ENCODE measurements at regions not wholly inside any gene's neighbourhood (a gene's known extent, or its start where the extent isn't known, plus 50 kb on each side); places are given as distances from the start of the nearest gene placed in this dataset.
A peak's percentile ranks its signal among the peaks of the same experiment; 100 is the strongest.

DNA sequence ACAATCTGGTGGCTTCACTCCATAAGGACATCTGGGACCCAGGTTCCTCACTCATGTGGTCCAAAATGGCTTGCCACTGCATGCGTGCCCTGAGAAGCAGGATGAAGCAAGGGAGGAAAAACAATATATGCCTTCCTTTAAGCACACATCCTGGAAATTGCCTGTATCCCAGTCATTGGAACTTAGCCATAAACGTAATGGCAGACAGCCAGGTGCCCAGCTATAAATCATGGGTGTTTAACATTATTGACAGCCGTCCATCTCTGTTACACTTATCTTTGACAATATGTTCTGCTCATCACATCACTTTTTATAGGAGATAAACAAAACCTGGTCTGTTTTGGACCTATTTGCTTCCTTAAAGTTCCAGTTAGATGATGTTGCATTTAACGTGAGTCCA, 181.0 kb downstream of the AASDH start:
- DNase-seq (ENCODE audit: low read depth), result no peak

DNA sequence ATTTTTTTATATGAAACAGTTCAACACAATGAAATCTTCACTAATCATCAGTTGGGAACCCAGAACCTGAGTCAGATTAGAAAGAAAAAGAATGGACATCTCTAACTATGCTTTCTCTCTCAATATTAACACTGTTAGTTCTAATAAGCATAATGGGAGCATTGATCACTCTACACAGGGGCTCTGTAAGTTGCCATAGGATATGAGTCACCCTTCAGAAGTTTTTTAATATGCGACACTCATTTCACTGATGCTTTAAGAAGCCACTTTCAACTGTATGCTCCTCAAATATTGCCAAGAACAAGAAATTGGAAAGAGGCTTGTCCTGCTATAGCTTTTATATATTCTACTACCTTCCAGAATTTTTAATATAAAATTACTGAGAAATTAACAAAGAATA, 187.0 kb downstream of the AASDH start:
- no peak for DNase-seq (ENCODE audit: low read depth)

DNA sequence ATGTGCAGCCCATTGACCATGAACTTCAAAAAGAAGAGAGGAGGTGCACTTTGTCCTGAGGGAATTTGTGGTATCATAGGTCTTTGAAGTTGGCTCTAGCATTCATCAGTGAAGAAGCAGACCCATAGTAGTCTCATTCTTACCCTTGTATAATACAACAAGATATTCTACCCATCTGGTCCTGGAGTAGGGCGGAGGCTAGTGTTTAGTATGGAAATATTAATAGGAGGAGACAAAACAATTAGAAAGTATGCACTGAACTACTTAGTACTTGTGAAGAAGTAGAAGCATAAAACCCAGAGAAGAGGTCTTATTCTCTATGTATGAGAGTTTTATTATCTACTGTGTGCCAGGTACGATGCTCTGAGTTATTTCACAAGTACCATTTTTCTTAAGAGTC, 189.0 kb downstream of the AASDH start:
- DNase-seq (ENCODE audit: low read depth), result no peak

DNA sequence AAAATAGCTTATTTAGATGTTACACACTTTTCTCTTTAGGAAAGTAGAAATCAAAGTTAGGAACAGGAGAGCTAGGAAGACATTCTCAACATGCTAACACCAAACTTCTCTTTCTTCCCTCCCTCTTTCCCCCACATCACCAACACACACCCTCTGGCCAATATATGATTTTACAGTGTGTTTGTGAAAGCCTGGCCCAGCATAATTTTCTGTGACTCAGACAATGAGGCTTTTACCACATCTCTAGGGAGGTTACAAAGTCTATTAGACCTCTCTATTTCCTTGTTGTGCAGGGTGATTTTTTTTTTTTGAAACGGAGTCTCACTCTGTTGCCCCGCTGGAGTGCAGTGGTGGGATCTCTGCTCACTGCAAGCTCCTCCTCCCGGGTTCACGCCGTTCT, 189.9 kb downstream of the AASDH start:
- DNase-seq (ENCODE audit: low read depth), result no peak

DNA sequence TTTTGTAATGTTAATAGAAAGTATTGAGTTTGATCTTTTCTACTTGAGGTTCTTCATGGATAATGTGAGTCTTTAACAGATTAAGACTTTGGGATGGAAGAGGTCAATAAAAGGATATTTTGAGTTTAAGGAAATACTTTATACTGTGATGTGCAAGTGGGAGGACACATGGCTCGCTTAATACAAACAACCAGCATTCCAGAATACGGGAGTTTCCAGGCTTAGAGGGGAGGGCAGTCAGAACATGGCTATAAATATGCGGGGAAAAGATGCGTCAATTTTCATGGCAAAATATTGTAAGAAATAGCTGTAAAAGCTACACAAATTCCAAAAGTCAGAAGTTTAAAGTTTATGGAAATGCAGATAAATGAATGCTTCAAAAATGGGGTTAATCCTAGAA, 192.3 kb downstream of the AASDH start:
- peak; percentile 4 for DNase-seq (ENCODE audit: low read depth)

DNA sequence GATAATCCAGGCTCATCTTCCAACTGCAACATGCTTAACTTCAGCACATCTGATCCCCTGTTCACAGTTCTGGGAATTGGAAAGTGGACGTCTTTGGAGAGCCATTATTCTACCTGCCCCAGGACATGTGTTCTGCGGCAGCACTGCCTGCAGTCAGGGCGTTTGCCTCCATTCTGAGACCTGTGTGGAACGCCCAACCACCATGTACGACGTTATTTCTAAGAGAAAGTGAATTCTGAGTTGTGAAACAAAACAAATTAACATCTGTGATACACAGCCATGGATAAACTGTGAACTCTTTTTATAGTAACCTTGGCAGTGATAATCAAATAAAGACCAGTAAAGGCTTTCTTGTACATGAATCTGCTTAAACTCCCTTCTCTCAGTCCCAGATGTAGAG, 195.8 kb downstream of the AASDH start:
- DNase-seq (ENCODE audit: low read depth), result no peak

DNA sequence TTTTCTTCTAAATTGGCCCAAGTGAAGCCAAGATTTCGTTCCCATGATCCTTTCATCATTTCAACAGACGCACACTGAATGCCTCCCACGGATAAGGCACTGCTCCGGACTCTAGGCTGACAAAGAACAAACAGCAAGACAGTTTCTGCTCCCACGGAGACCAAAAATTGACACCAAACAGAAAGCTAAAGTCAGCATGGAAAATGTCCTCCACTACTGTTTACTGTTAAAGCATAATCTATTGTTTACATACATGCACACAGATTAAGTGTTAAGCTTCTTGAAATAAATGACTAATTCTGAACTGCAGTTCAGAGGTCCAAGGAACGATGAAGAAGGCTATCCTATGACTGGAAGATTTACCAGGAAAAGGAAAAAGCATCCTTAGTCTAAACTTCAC, 199.6 kb downstream of the AASDH start:
- no peak for DNase-seq (ENCODE audit: low read depth)

DNA sequence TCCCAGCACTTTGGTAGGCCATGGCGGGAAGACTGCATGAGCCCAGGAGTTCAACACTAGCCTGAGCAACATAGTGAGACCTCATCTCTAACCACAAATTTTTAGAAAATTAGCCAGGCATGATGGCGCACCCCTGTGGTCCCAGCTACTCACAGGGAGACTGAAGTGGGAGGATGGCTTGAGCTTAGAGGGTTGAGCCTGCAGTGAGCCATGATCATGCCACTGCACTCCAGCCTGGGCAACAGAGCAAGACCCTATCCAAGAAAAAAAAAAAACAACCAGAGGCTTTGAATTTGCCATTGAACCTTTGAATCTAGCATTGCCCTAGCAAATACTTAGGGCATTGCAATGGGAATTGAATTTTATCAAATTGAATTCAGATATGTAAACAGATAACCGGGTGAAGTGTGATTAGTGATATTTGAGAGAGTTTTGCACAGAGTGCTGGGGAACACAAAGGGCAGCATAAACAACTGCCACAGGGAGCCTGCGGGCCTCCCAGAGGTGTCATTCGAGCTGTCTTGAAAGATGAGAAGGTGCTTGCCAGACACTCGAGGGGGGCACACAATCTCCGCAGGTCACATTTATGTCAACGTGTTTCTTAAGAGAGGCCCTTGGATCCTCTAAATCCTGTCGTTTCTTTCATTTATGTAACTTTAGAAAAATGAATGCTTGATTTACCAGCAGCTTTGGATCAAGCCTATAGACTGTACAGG, 200.3 kb downstream of the AASDH start:
- no peak for DNase-seq (ENCODE audit: low read depth)

DNA sequence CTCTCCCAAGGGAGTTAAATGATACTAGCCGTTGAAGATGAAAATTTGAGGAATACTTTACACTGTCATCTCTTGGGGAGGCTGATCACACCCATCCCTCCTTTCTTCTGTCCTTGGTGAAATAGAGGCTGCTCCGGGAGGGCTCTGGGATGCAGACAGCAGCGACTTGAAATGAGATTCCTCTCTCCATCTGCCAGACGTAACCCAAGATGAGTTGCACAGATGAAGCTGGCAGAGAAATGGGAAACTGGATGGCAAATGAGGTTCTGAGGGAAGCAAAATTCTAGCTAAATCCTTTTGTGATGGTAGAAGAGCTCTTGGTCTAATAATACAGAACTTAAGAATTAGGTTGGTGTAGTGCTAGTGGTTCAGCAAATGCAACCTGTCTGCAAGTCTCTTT, 201.4 kb downstream of the AASDH start:
- no peak for DNase-seq (ENCODE audit: low read depth)

DNA sequence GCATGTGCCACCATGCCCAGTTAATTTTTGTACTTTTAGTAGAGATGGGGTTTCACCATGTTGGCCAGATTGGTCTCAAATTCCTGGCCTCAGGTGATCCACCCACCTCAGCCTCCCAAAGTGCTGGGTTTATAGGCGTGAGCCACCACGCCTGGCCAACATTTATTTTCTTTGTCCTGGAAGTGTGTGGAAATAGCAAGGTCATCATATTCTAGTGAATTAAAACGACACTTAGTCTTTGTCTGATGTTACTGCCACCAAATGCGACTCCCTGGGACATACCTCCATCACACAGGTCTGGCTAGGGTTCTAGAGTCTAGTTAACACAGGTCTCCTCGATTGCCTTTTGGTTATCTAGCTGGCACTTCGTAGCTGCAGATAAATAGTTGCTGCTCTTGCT, 203.1 kb downstream of the AASDH start:
- no peak for DNase-seq (ENCODE audit: low read depth)

DNA sequence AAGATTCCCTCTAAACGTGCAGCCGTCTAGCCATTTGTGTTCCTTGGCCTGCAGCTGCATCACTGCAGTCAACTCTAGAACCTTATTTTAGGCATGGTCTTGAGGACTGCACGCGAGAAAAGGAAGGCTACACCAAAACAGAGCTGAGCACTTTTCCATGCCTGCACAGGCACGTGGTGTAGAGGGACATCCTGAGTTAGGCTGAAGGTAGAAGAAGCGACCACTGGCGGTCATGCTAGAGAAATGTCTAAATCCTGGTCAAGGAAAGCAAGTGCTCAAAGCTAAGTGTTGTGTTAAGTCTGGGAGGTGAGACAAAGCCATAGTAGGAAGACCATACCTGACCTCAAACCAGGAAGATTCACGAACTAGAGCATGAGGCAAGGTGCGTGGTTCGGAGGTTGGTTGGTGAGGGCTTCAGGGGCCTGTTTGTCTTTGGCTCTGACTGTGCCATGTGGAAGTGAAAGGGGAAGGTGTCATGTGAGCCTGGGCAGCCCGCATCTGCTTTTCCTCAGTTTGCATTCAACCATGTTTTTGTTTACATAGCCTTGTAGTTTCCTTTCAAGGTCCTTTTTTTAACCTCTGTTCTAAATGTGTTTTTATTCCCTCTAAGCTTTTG, 203.8 kb downstream of the AASDH start:
- no peak for DNase-seq (ENCODE audit: low read depth)

DNA sequence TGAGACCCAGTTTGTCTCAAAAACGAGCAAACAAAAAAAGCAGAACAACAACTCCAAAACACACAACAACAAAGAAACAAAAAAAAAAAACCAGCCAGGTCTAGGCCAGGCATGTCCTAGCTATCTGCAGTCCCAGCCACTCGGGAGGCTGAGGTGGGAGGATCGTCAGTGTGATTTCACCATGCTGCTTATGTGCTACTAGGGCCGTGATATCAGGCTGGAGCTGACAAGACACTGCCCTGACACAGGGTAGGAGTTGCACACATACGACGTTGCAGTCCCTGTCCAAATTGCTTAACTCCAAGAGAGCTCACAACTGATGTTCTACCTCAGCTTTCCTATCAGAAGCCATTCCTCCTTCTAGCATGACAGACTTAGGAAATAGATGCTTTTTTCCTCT, 204.9 kb downstream of the AASDH start:
- DNase-seq (ENCODE audit: low read depth), result no peak

DNA sequence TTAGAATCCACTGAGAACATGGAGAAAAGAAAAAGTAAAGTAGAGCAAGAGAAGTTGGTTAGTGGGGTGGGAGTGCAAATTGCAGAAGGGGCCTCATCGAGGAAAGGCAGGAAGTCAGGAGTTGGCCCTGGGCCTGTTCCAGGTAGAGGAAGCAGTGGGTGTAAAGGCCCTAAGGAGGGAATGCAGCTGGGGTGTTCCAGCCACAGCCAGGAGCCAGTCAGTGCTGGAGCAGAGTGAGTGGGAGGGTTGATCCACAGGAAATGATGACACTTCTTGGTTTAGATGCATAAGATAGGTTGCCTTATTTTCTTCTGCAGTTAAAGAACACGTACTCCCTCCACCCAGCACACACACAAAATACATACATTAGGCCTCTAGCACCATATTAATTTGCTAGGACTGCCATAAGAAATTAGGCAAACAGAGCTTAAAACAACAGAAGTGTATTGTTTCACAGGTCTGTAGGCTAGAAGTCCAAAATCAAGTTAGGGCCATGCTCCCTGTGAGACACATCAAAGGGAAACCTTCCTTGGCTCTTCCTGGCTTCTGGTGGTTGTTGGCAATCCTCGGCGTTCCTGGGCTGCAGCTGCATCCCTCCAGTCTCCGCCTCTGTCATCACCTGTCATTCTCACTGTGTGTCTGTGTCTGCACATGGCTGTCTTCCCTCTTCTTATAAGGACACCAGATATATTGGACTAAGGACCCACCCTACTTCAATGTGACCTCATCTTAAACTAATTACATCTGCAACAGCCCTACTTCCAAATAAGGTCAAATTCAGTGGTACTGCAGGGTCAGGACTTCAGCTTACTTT, 205.9 kb downstream of the AASDH start:
- no peak for DNase-seq (ENCODE audit: low read depth)

DNA sequence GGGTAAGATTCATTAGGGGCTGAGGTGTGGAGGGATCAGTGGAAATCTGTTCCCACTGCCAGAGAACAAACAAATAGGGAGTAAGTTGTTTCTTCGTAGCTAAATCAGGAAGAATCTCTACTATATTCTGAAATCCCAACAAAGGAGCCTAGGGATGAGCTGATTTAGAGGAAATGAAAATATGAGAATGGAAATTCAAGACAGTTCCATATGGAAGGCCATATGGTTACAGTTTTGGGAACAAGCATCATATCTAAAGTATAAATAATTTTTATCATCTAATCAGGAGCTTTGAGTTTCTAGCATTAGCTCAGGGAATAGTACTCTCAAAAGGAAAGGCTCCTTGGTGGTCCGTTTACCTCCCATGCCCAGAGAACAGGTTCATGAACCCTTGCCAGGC, 218.2 kb downstream of the AASDH start:
- no peak for DNase-seq (ENCODE audit: low read depth)

DNA sequence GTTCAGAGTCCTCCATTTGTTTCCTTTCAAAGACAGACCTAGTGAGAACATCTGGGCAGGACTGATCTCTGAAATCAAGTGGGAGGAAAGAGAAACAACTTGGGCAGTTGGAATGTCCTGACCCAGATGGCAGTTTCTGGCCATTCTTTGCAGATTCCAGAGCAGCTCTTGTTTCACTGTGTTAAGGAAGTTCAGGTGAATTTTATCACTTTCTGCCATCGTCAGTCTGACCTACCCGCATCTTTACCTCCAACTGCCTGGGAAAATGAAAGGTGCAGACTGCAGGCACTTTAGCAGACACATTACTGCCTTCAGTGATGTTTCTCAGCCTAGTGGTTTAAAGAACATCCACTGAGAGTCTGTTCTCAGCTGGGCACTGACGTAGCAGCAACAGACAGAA, 216.2 kb downstream of the CEP135 start:
- no peak for DNase-seq (ENCODE audit: low read depth)

DNA sequence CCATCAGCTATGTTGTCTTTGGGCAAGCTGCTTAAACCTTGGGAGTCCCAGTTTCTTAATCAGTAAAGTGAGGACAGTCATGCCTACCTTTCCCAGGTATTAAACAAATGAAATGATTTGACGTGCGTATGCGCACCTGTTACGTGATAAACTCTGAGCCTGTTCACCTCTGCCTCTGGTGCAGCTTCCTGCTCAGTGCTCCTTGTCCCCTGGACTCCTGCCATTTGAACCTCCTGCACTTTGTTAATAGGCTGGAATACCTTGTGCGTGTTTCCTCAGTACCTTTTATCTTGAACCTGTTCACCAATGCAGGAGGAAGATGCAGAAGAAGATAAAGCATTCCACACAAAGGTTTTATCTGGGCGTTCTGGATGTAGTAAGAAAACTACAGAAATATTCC, 211.9 kb downstream of the CEP135 start:
- no peak for DNase-seq (ENCODE audit: low read depth)

DNA sequence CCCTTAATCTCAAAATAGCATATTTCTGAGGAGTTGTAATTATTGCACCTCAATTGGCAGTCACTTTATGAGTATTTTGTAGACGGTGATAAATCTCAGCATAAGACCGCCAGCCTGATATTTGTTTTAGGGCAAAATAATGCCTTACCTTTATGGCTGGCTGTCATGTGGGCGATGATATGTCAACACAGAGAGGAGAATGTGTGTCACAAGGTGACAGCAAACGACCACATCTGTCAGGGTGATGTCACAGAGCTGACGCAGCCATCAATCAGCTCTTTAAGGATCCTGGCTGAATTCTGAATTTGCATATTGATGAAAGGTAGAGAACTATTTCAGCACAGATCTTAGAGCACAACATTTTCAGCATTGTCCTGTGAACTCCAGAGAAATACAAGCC, 209.7 kb downstream of the CEP135 start:
- no peak for DNase-seq (ENCODE audit: low read depth)

DNA sequence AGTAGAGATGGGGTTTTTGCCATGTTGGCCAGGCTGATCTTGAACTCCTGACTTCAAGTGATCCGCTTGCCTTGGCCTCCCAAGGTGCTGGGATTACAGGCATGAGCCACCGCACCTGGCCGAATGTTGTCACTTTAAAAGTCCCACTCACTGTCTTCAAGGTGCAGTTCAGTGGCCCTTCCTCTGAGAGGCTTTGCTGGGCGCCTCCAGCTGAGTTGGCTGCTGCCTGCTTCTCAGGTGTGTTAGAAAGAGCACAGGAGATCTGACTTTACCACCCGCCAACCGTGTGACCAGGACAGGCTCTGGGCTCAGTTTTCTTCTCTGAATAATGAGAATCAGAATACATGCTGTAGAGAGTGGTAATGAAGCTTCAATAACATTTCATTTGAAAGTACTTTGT, 207.4 kb downstream of the CEP135 start:
- DNase-seq (ENCODE audit: low read depth), result no peak

DNA sequence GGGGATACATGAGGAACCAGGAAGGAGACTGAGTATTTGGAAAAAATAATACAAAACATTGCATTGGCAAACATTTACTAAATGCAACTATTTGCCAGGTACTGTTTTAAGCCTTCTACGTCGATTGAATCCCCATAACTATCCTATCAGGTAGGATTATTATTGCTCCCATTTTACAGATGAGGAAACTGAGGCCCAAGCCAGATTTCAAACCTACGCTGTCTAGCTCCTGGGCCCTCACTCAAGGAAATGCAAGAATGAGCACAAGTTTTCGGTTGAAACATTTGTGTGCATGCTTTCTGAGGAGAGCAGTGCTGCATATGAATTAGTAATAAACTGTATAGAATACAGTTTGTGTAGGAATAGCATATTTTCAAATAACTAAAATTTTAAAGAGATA, 206.7 kb downstream of the CEP135 start:
- no peak for DNase-seq (ENCODE audit: low read depth)

DNA sequence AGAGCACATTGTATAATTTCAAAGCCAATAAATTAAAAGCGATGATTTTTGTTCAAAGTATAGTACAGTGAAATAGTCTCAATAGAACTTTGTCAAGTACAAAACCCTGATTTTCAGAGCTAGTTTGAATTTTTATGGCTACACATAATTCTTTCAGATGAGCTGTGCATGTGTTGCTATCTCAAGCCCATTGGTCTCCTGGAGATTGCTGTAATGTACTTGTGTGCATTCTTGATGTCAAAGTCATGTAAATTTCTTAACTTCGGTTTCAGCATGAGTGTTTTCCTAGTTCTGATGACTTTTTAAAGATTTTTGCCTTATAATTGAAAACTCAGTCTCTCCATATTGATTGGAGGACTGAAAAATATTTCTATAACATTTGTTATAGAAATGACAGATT, 200.8 kb downstream of the CEP135 start:
- DNase-seq (ENCODE audit: low read depth), result no peak

DNA sequence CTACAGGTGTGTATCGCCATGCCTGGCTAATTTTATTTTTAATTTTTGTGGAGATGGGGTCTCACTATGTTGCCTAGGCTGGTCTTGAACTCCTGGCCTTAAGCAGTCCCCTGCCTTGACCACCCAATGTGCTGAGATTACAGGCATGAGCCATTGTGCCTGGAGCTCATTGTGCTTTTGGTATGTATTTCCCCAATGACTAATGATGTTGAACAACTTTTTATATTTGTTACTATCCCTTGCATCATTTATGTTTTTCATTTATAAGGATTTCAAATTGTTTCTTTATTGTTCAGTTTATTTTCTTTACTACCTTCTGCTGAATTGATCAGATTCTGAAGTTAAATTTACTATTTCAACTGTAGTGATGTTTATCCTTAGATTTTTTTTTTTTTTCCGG, 199.7 kb downstream of the CEP135 start:
- DNase-seq (ENCODE audit: low read depth), result no peak

DNA sequence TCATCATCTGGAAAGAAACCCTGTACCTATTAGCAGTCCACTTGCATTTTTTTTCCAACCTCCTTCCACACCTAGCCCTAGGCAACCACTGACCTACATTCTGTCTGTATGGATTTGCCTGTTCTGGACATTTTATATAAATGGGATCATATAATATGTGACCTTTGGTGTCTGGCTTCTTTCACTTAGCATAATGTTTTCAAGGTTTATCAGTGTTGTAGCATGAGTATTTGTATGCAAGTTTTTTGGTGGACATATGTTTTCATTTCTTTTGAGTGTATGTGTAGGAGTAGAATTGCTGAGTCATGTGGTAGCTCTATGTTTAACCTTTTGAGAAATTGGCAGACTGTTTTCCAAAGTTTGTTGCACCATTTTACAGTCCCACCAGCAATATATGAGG, 198.6 kb downstream of the CEP135 start:
- no peak for DNase-seq (ENCODE audit: low read depth)

DNA sequence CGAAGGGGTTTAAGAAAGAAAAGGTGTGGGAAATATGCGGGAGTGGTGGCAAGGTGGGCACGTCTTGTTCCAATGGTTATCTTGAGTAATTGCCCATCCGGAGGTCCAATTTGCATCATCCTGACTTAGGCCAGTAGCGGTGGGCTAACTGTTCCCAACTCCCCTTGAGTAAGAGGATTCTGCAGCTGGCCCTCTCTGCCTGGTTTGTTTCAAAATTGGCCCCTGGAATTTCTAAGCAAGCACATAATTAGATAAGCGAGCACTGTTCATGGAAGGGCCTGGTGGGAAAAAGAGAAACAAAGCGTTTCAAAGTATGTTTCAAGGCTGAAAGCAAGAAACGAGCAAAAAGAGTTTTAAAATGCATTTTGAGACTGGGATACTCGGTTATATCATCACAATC, 198.2 kb downstream of the CEP135 start:
- DNase-seq (ENCODE audit: low read depth), result no peak
